AG09319 (cell line): ENCODE measurements at regions not wholly inside any gene's neighbourhood (a gene's known extent, or its start where the extent isn't known, plus 50 kb on each side); places are given as distances from the start of the nearest gene placed in this dataset.
"Not testable (repeated sequence)": the region's sequence is repeated elsewhere in the genome, so short reads cannot be mapped to it uniquely, and the experiment has no call there.

Source experiments
- DNase-seq: peaks from one replicate; pipeline ENCODE4 v3.0.0-alpha.2; 2010; ENCODE audit warnings: low read depth; ENCODE audit errors: extremely low read depth
- TF ChIP-seq, protein P1 (sequence below): IDR thresholded peaks from 2 replicates; pipeline ENCODE4 v1.5.1; 2011; ENCODE audit warnings: low read depth, mild to moderate bottlenecking, inconsistent platforms, low read length, moderate library complexity

DNA sequence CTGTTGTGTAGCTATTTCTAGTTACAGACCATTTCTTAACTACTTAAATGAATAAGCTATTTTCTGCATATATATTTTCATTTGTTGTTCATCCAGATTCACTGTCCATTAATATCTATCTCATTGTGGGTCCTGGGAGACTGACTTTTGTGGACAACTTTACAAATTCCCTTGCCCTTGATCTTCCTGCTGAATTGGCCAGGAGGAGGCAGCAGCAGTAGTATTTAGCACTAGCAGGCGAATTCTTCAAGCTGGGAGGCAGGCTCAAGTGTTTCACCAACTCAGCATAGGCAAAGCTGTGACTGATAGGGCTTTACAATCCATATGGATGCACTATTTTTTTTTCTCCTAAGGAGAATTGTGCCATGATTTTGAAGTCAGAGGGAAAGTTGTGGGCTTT, 461.0 kb upstream of the NRG3 start:
- no peak for DNase-seq
- TF ChIP-seq, protein P1, sequence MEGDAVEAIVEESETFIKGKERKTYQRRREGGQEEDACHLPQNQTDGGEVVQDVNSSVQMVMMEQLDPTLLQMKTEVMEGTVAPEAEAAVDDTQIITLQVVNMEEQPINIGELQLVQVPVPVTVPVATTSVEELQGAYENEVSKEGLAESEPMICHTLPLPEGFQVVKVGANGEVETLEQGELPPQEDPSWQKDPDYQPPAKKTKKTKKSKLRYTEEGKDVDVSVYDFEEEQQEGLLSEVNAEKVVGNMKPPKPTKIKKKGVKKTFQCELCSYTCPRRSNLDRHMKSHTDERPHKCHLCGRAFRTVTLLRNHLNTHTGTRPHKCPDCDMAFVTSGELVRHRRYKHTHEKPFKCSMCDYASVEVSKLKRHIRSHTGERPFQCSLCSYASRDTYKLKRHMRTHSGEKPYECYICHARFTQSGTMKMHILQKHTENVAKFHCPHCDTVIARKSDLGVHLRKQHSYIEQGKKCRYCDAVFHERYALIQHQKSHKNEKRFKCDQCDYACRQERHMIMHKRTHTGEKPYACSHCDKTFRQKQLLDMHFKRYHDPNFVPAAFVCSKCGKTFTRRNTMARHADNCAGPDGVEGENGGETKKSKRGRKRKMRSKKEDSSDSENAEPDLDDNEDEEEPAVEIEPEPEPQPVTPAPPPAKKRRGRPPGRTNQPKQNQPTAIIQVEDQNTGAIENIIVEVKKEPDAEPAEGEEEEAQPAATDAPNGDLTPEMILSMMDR = no peak

DNA sequence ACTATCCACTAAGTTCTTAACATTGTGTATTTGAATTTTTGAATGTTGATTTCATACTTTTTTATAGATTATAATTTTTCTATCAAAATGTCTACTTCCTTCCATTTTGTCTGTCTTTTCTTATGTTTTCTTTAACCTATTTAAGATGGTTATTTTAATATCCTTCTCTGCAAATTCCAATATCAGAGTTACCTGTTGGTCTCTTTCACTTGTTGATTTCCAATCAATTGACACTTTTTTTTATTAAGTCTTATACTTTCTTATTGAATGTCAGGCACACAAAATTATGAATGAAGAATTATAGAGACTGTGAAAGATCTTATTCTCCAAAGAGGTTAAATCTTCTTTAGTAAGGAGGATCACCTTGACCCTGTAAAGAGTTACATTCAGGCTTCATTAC, 448.3 kb upstream of the NRG3 start:
- DNase-seq = no peak
- TF ChIP-seq, protein P1 = no peak

DNA sequence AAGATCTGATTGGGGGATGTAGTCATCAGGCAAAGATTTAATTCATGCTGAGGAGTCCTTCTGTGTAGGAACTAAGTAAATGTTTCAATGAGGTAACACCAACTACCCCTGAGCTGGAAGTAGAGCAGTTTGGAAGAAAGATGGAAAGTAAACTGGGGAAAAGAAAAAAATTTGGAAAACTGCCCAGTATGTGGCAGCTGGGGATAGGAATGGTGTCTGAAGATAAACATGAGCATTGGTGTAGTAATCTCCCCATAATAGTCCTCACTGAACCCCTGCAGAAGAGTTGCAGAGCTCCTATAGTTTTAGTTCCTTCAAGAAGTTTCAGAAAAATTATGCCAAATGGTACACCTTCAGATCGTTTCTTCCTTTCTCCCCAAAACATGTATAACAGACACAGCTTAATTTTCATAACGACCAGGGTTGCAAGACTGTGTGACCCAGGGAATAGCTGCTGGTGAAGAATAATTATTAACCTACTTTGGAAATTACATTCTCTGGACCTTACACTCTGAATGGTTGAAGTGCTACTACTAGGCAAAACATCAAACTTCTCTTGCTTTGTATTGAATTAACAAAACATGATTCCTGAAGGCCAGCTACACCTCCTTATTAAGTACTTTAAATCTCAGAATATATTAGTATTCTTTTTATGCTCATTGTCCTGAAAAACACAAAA, 446.4 kb upstream of the NRG3 start:
- TF ChIP-seq, protein P1 = no peak
- DNase-seq = no peak

DNA sequence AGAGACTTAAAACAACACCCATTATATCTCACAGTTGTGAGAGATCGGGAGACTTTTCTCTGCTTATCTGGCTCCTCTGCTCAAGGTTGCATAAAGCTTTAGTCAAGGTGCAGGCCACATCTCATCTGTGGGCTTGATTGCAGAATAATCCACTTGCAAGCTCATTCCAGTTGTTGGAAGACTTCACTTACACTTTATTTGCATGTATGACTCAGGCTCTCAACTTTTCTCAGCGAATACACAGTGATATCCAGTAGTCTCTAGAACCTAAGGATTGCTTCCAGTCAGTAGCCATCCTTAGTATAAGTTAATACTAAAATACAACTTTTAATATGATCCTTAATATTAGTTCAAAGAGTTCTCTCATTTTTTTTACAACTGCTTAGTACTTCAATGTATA, 435.5 kb upstream of the NRG3 start:
- TF ChIP-seq, protein P1 = no peak
- DNase-seq = no peak

DNA sequence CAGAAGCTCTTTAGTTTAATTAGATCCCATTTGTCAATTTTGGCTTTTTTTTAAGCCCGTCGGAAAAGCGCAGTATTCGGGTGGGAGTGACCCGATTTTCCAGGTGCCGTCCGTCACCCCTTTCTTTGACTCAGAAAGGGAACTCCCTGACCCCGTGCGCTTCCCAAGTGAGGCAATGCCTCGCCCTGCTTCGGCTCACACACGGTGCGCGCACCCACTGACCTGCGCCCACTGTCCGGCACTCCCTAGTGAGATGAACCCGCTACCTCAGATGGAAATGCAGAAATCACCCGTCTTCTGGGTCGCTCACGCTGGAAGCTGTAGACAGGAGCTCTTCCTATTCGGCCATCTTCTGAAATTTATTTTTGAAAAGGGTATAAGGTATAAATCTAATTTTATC, 433.4 kb upstream of the NRG3 start:
- not testable (repeated sequence) for DNase-seq

DNA sequence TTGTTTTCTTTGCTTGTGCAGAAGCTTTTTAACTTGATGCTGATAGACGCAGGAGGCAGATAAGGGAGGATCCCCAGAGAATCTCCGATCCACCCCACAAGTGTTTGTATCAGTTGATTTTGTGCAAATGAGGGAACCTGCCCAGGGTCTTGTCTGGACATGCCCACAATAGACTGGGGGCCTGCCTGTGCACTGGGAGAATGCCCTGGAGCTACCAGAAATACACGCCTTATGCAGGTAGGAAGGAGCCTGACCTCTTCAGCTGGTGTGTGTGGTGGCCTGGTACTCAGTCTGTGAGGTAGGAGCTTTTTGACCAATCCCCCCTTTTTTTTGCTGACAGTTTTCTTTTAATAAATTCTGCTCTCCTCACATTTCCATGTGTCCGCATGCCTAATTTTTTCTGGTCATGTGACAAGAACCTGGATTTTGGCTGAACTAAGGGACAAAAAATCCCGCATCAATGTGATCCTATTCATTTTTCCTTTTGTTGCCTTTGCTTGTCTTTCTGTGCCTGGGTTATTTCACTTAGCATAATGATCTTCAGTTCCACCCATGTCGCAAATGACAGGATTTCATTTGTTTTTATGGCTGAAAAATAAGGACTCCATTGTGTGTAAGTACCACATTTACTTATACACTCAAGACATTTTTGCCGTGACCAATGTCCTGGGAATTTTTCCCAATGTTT, 430.6 kb upstream of the NRG3 start:
- TF ChIP-seq, protein P1 = no peak
- DNase-seq = no peak

DNA sequence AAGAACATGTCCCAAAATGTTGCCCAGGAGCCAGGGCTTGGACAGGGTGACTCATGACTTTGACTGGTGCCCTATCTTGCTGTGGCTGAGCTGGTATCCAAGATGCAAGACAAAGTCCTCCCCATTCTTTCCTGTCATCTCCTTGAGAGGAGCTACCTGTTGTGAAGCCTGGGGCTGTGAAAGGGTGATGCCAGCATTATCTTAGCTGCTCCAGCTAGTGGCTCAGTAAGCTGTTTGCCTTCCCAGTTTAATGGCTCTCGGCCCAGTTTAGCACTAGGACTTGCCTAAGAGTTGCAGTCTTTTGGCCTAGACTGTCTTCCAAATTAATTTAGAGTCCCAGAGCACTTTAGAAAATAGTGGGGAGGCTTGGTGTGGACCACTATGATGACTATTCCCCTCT, 424.3 kb upstream of the NRG3 start:
- DNase-seq = no peak
- TF ChIP-seq, protein P1 = no peak
